ENCODE measurements at regions not wholly inside any gene's neighbourhood (a gene's known extent, or its start where the extent isn't known, plus 50 kb on each side); places are given as distances from the start of the nearest gene placed in this dataset.

DNA sequence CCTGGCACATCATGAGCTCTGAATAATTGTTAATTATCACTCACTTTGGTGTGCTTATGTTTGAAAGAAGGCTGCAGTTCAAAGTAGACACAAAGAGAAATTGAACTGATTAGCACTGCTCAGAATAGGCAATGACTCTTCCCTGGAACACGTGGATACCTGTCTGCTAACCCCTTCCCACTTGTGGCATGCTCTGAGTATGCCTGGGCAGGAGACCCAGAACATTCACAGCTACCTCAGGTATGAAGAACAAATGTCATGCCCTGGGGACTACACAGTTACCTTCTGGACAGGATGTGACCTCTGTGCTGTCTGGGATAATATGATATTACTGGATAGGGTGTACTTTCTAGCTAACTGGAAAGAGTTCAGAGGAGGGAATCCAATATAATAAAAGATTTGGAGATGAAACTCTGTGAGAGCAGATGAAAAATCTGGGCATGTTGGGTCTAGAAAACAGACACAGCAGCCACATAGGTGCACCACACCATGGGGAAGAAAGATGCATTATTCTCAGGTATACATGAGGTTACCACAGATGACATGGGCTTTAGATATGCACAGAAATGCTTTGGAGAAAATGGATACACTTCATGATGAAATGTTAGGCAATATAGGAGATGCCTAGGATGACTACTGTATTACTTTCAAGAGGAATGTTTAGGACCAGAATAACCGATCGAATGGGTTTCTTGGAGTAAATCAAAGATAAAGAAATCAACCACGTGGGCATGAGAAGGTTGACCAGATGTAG, 324.2 kb upstream of the PREP start:
- TF ChIP-seq, protein P1, sequence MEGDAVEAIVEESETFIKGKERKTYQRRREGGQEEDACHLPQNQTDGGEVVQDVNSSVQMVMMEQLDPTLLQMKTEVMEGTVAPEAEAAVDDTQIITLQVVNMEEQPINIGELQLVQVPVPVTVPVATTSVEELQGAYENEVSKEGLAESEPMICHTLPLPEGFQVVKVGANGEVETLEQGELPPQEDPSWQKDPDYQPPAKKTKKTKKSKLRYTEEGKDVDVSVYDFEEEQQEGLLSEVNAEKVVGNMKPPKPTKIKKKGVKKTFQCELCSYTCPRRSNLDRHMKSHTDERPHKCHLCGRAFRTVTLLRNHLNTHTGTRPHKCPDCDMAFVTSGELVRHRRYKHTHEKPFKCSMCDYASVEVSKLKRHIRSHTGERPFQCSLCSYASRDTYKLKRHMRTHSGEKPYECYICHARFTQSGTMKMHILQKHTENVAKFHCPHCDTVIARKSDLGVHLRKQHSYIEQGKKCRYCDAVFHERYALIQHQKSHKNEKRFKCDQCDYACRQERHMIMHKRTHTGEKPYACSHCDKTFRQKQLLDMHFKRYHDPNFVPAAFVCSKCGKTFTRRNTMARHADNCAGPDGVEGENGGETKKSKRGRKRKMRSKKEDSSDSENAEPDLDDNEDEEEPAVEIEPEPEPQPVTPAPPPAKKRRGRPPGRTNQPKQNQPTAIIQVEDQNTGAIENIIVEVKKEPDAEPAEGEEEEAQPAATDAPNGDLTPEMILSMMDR (IDR thresholded peaks at IDR 0.05; ENCODE audit: insufficient read depth, low read depth, low read length), result no peak
- TF ChIP-seq EZH2 (IDR thresholded peaks at IDR 0.05; ENCODE audit: insufficient read depth, low read length), result no peak
